ENCODE measurements at regions not wholly inside any gene's neighbourhood (a gene's known extent, or its start where the extent isn't known, plus 50 kb on each side); places are given as distances from the start of the nearest gene placed in this dataset.

DNA sequence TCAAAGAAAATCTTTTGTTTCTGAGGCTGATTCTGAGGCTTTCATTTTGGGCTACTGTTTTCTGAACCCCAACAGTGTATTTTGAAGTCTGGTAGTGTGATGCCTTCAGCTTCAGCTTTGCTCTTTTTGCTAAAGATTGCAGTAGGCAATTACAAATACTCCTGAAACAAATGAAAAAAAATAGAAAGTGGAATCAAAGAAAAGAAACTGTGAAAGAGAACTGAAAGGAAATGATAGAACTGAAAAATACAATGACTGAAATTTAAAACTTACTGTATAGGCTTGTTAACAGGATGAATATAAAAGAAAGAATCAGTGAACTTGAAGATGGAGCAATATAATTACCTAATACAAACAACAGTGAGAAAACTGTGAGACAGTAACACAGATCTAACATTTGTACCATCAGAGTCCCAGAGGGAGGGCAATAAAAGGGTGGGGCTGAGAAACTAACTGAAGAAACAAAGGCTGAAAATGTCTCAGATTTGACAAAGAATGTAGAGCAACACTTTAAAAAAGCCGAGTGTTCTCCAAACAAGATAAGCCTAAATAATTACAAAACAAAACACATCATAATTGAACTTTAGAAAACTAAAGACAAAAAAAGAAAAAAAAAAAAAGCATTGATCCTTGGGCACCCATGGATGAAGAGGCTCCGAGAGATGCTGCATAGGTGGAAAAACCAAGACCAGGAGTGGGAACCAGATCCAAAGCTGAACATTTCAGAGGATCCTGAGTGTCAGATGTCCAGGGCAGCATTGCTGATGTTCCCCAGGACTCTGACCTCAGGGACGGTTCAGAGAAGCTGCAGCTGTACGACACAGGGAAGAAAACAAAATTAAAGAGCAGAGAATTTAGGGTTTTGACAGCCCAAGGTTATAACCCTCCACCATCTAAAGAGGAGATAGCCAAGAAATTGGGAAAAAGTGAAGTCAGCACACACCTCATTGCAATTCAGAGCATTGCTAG lies 223.2 kb upstream of the IGFBP3 start:
- Mint-ChIP-seq H3K4me1 (ENCODE audit: low read depth) (no peaks in the 10 kb centered on the region), H3K27ac (no peak overlapping the region), H3K9me3 (no peaks in the 10 kb centered on the region), H3K27me3 (no peaks in the 10 kb centered on the region), H3K36me3 (ENCODE audit: low read depth) (no peaks in the 10 kb centered on the region), H3K4me3 (no peak overlapping the region)
- Histone ChIP-seq H3K4me1 (ENCODE audit: insufficient read depth, low read length) (no peaks in the 10 kb centered on the region), H3K27ac (ENCODE audit: low read depth in 1 of 2, low read length in 2 of 2) (no peak overlapping the region), H3K9me3 (ENCODE audit: control insufficient read depth in 1 of 2, insufficient read depth in 1 of 2, low read length in 2 of 2) (no peaks in the 10 kb centered on the region), H3K27me3 (ENCODE audit: control insufficient read depth in 1 of 2, insufficient read depth in 2 of 2, low read length in 2 of 2) (no peaks in the 10 kb centered on the region), H3K4me3 (ENCODE audit: low read length) (no peak overlapping the region), H3K36me3 (ENCODE audit: insufficient read depth, low read length) (no peaks in the 10 kb centered on the region)
- intact Hi-C loops (cut with DNase I, micrococcal nuclease) = no loop called here
- ChIA-PET CTCF (no interaction called here), POLR2A (no interaction called here)
- no peak for DNase-seq
- no peak for ATAC-seq (ENCODE audit: poor library complexity)
- TF ChIP-seq, protein P1, sequence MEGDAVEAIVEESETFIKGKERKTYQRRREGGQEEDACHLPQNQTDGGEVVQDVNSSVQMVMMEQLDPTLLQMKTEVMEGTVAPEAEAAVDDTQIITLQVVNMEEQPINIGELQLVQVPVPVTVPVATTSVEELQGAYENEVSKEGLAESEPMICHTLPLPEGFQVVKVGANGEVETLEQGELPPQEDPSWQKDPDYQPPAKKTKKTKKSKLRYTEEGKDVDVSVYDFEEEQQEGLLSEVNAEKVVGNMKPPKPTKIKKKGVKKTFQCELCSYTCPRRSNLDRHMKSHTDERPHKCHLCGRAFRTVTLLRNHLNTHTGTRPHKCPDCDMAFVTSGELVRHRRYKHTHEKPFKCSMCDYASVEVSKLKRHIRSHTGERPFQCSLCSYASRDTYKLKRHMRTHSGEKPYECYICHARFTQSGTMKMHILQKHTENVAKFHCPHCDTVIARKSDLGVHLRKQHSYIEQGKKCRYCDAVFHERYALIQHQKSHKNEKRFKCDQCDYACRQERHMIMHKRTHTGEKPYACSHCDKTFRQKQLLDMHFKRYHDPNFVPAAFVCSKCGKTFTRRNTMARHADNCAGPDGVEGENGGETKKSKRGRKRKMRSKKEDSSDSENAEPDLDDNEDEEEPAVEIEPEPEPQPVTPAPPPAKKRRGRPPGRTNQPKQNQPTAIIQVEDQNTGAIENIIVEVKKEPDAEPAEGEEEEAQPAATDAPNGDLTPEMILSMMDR (IDR thresholded peaks at IDR 0.05) = no peak

DNA sequence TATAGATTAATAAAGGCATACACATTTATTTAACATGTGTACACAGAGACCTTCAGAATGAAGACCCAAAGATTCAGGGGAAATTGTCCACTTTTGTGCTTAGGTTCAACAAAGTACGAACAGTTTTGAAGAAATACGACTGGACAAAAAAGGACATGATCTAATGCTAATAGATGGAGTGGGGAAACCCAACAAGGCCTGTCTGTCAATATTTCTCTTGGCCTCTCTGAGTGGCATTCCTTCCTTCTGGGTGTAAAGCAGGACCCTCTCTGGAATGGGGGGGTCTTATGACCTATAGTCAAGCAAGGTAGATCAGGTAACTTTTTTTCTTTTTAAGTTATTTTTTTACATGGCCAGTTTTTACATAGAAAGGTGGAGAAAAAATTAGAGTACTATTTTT lies 222.3 kb upstream of the IGFBP3 start:
- ChIA-PET CTCF (no interaction called here), POLR2A (no interaction called here)
- no peaks in the 10 kb centered on the region for H3K36me3 Mint-ChIP-seq (ENCODE audit: low read depth)
- intact Hi-C loops (cut with DNase I, micrococcal nuclease) = no loop called here
- H3K27me3 Mint-ChIP-seq = no peaks in the 10 kb centered on the region
- TF ChIP-seq, protein P1 (IDR thresholded peaks at IDR 0.05) = no peak
- Histone ChIP-seq H3K9me3 (ENCODE audit: control insufficient read depth in 1 of 2, insufficient read depth in 1 of 2, low read length in 2 of 2) (no peaks in the 10 kb centered on the region), H3K4me1 (ENCODE audit: insufficient read depth, low read length) (no peaks in the 10 kb centered on the region), H3K36me3 (ENCODE audit: insufficient read depth, low read length) (no peaks in the 10 kb centered on the region), H3K27me3 (ENCODE audit: control insufficient read depth in 1 of 2, insufficient read depth in 2 of 2, low read length in 2 of 2) (no peaks in the 10 kb centered on the region), H3K27ac (ENCODE audit: low read depth in 1 of 2, low read length in 2 of 2) (no peak overlapping the region), H3K4me3 (ENCODE audit: low read length) (no peak overlapping the region)
- H3K27ac Mint-ChIP-seq = no peak overlapping the region
- no peaks in the 10 kb centered on the region for H3K4me1 Mint-ChIP-seq (ENCODE audit: low read depth)
- H3K9me3 Mint-ChIP-seq = no peaks in the 10 kb centered on the region
- H3K4me3 Mint-ChIP-seq = no peak overlapping the region
- no peak for ATAC-seq (ENCODE audit: poor library complexity)
- DNase-seq = no peak

DNA sequence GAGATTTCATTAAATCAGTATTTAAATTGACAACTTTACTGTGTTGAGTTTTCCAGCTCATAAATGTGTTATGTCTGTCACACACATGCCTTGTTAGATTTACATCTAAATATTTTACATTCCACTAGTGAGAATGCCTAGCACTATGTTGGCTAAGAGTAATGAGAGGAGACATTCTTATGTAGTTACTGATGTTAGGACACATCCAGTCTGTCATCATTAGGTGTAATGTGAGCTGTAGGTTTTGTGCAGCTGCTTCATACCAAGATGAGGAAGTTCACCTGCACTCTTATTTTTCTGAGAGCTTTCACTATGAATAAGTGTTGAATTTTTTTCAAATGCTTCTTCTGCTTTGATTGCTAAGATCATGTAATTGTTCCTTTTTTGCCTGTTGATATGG lies 218.0 kb upstream of the IGFBP3 start:
- Mint-ChIP-seq H3K4me3 (no peak overlapping the region), H3K27me3 (no peaks in the 10 kb centered on the region), H3K4me1 (ENCODE audit: low read depth) (no peaks in the 10 kb centered on the region), H3K27ac (no peak overlapping the region), H3K36me3 (ENCODE audit: low read depth) (no peaks in the 10 kb centered on the region), H3K9me3 (no peaks in the 10 kb centered on the region)
- TF ChIP-seq, protein P1 (IDR thresholded peaks at IDR 0.05) = no peak
- ATAC-seq (ENCODE audit: poor library complexity) = no peak
- CTCF ChIA-PET = no interaction called here
- no peaks in the 10 kb centered on the region for H3K4me1 ChIP-seq (ENCODE audit: insufficient read depth, low read length)
- H3K27ac ChIP-seq (ENCODE audit: low read depth in 1 of 2, low read length in 2 of 2) = no peak overlapping the region
- intact Hi-C loops (cut with DNase I, micrococcal nuclease) = no loop called here
- H3K4me3 ChIP-seq (ENCODE audit: low read length) = no peak overlapping the region
- no peaks in the 10 kb centered on the region for H3K36me3 ChIP-seq (ENCODE audit: insufficient read depth, low read length)
- no peak for DNase-seq
- H3K27me3 ChIP-seq (ENCODE audit: control insufficient read depth in 1 of 2, insufficient read depth in 2 of 2, low read length in 2 of 2) = no peaks in the 10 kb centered on the region
- POLR2A ChIA-PET = interaction anchor here (0.6 kb wide), 1 partner anchor 283 kb away, joined by 3 read pairs; no protein-coding TSS in a partner anchor
- peaks cover 0 to 4% of the 10 kb centered on the region in 2 experiments for H3K9me3 ChIP-seq (ENCODE audit: control insufficient read depth in 1 of 2, insufficient read depth in 1 of 2, low read length in 2 of 2)

Data from CD4-positive, alpha-beta T cell (primary cell).